ENCODE measurements at regions not wholly inside any gene's neighbourhood (a gene's known extent, or its start where the extent isn't known, plus 50 kb on each side); places are given as distances from the start of the nearest gene placed in this dataset.
A peak's percentile ranks its signal among the peaks of the same experiment; 100 is the strongest.

- H3K4me2 ChIP-seq (ENCODE audit: low read length): no peak overlapping the region
- no peaks in the 10 kb centered on the region for H4K20me1 ChIP-seq (ENCODE audit: control insufficient read depth, insufficient read depth, low read depth, low read length)
- H3K9me3 ChIP-seq (ENCODE audit: control insufficient read depth, insufficient read depth, low read length): no peaks in the 10 kb centered on the region
- no peaks in the 10 kb centered on the region for H3F3A ChIP-seq (ENCODE audit: control insufficient read depth, insufficient read depth)
- no peaks in the 10 kb centered on the region for H3K27me3 ChIP-seq (ENCODE audit: control insufficient read depth, low read length)
- no peaks in the 10 kb centered on the region for H3K36me3 ChIP-seq (ENCODE audit: control insufficient read depth, low read length)
- H3K79me2 ChIP-seq (ENCODE audit: control insufficient read depth, low read length): no peaks in the 10 kb centered on the region
- TF ChIP-seq EZH2phosphoT487 (IDR thresholded peaks at IDR 0.05; ENCODE audit: borderline replicate concordance, low read length) (no peak), CTCF (IDR thresholded peaks at IDR 0.05; ENCODE audit: low read depth, low read length, poor library complexity, severe bottlenecking) (no peak)
- no peak overlapping the region for H3K4me3 ChIP-seq (ENCODE audit: low read length)
- H3K4me1 ChIP-seq (ENCODE audit: control insufficient read depth, low read length): no peaks in the 10 kb centered on the region
- no peak overlapping the region for H3K27ac ChIP-seq (ENCODE audit: low read depth, low read length)
- no peaks in the 10 kb centered on the region for H3K9me2 ChIP-seq (replicated peaks; ENCODE audit: control insufficient read depth, low read length)
Observed at GRCh38 chrY:6786960-6787359, 123.5 kb upstream of the TBL1Y start.

- H4K20me1 ChIP-seq (ENCODE audit: control insufficient read depth, insufficient read depth, low read depth, low read length): no peaks in the 10 kb centered on the region
- H3K9me2 ChIP-seq (replicated peaks; ENCODE audit: control insufficient read depth, low read length): no peaks in the 10 kb centered on the region
- peak; percentile 18 for TF ChIP-seq CTCF (IDR thresholded peaks at IDR 0.05; ENCODE audit: low read depth, low read length, poor library complexity, severe bottlenecking)
- TF ChIP-seq EZH2phosphoT487 (IDR thresholded peaks at IDR 0.05; ENCODE audit: borderline replicate concordance, low read length): no peak
- H3K4me2 ChIP-seq (ENCODE audit: low read length): no peak overlapping the region
- no peaks in the 10 kb centered on the region for H3F3A ChIP-seq (ENCODE audit: control insufficient read depth, insufficient read depth)
- H3K27ac ChIP-seq (ENCODE audit: low read depth, low read length): no peak overlapping the region
- H3K9me3 ChIP-seq (ENCODE audit: control insufficient read depth, insufficient read depth, low read length): no peaks in the 10 kb centered on the region
- H3K27me3 ChIP-seq (ENCODE audit: control insufficient read depth, low read length): no peaks in the 10 kb centered on the region
- H3K79me2 ChIP-seq (ENCODE audit: control insufficient read depth, low read length): no peaks in the 10 kb centered on the region
- H3K4me3 ChIP-seq (ENCODE audit: low read length): no peak overlapping the region
- no peaks in the 10 kb centered on the region for H3K4me1 ChIP-seq (ENCODE audit: control insufficient read depth, low read length)
- no peaks in the 10 kb centered on the region for H3K36me3 ChIP-seq (ENCODE audit: control insufficient read depth, low read length)
Observed at GRCh38 chrY:6811633-6812032, 98.9 kb upstream of the TBL1Y start.

Data from DOHH2 (cell line).